ENCODE measurements at regions not wholly inside any gene's neighbourhood (a gene's known extent, or its start where the extent isn't known, plus 50 kb on each side); places are given as distances from the start of the nearest gene placed in this dataset.

DNA sequence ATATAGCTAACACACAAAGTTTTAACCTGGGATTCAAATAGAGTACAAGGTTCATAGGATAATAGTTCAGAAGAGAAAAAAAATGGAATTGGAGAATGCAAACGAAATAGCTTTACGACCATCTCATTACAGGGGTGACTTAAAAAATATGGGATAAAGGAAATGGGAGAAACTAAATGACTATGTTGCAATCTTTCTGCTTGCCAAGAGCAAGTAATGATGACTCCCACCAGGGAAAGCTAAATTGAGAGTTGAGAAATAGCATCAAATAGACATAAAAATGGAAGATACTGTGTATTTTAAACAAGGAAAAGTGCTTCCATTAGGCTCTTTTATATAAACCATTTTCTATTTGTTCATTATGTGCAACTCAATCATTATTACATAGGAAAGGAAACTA is 155.7 kb upstream of the ATXN7L3B start:
- H3K36me3 ChIP-seq (ENCODE audit: insufficient read depth in 1 of 2, low read depth in 1 of 2), result no peaks in the 10 kb centered on the region
- intact Hi-C loops (cut with DNase I), result no loop called here
- H3K4me3 ChIP-seq, result no peak overlapping the region
- 62 to 66% (median 63%) methylated on average over 2 of the region's 2 CpGs for WGBS, 3 donors
- no peak for ATAC-seq
- DNase-seq, result no peak
- H3K27ac ChIP-seq, result no peak overlapping the region
- TF ChIP-seq, protein P1, sequence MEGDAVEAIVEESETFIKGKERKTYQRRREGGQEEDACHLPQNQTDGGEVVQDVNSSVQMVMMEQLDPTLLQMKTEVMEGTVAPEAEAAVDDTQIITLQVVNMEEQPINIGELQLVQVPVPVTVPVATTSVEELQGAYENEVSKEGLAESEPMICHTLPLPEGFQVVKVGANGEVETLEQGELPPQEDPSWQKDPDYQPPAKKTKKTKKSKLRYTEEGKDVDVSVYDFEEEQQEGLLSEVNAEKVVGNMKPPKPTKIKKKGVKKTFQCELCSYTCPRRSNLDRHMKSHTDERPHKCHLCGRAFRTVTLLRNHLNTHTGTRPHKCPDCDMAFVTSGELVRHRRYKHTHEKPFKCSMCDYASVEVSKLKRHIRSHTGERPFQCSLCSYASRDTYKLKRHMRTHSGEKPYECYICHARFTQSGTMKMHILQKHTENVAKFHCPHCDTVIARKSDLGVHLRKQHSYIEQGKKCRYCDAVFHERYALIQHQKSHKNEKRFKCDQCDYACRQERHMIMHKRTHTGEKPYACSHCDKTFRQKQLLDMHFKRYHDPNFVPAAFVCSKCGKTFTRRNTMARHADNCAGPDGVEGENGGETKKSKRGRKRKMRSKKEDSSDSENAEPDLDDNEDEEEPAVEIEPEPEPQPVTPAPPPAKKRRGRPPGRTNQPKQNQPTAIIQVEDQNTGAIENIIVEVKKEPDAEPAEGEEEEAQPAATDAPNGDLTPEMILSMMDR (IDR thresholded peaks at IDR 0.05), result no peak
- no peaks in the 10 kb centered on the region for H3K9me3 ChIP-seq
- H3K4me1 ChIP-seq, result no peaks in the 10 kb centered on the region
- H3K27me3 ChIP-seq (ENCODE audit: insufficient read depth in 3 of 3, low read length in 2 of 3), result no peaks in the 10 kb centered on the region

DNA sequence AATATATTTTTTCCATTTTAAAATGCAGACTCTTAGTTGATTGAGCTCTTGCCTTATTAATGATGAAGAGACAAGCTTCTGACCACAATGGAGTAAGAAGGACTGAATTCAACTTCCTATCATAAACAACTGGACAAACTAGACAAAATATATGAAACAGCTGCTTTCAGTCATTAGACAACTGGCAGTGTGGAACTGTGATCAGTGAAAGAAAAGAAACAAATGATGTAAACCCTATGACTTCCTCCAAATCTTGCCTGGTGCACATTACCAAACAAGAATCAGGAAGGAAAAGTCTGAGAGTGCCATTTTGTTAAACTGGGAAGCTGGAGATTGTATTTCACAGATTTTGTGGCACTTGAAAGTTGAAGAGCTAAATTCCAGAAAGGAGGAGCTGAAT is 154.7 kb upstream of the ATXN7L3B start:
- H3K27ac ChIP-seq, result no peak overlapping the region
- DNase-seq (no peak), ATAC-seq (no peak)
- no peaks in the 10 kb centered on the region for H3K9me3 ChIP-seq
- intact Hi-C loops (cut with DNase I), result no loop called here
- H3K4me3 ChIP-seq, result no peak overlapping the region
- no peaks in the 10 kb centered on the region for H3K27me3 ChIP-seq (ENCODE audit: insufficient read depth in 3 of 3, low read length in 2 of 3)
- TF ChIP-seq, protein P1 (IDR thresholded peaks at IDR 0.05), result no peak
- H3K4me1 ChIP-seq, result no peaks in the 10 kb centered on the region
- no peaks in the 10 kb centered on the region for H3K36me3 ChIP-seq (ENCODE audit: insufficient read depth in 1 of 2, low read depth in 1 of 2)

DNA sequence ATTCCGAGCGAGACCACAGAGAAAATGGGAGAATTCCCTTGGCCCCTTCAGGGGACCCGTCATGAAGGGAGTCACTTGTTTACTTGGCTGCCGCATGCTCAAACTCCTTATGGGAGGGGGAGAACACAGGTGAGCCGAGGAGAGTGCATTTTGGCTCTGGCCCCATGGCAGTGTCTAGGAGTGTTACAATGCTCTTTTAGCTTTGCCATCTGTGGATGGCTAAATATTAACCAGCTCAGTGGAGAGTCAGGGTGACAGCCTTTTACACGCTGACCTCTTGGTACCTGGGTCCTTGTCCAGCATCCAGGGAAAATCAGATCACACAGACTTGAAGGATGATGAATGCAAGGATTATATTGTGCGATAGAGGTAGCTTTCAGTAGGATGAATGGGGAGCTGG is 146.4 kb upstream of the ATXN7L3B start:
- Histone ChIP-seq H3K4me1 (no peaks in the 10 kb centered on the region), H3K4me3 (no peak overlapping the region), H3K27ac (no peak overlapping the region), H3K9me3 (no peaks in the 10 kb centered on the region), H3K36me3 (ENCODE audit: insufficient read depth in 1 of 2, low read depth in 1 of 2) (no peaks in the 10 kb centered on the region), H3K27me3 (ENCODE audit: insufficient read depth in 3 of 3, low read length in 2 of 3) (no peaks in the 10 kb centered on the region)
- intact Hi-C loops (cut with DNase I), result no loop called here
- no peak for DNase-seq
- ATAC-seq, result no peak
- WGBS, 3 donors, result 85 to 91% (median 90%) methylated on average over 7 of the region's 7 CpGs
- TF ChIP-seq, protein P1 (IDR thresholded peaks at IDR 0.05), result no peak

DNA sequence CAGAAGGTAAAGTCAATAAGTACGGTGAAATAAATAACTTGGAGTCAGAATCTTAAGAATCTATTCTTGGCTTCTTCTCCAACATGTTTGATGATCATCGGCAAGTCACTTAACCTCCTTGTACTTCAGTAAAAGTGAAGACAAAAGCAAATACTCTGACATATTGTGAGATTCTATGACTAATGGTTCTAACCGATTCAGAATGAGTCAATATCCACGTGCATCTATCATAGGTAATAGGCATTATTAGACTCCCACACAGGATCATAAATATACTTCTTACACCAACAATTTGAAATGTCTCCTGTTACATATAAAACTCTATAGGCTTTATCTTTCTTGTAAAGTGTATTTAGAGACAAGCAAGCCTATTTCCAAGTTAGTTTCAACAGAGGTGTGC is 144.4 kb upstream of the ATXN7L3B start:
- H3K27me3 ChIP-seq (ENCODE audit: insufficient read depth in 3 of 3, low read length in 2 of 3), result no peaks in the 10 kb centered on the region
- H3K4me1 ChIP-seq, result no peaks in the 10 kb centered on the region
- TF ChIP-seq, protein P1 (IDR thresholded peaks at IDR 0.05), result no peak
- no peak overlapping the region for H3K27ac ChIP-seq
- ATAC-seq (no peak), DNase-seq (no peak)
- WGBS, 3 donors, result 72 to 78% (median 74%) methylated on average over 4 of the region's 4 CpGs
- no peaks in the 10 kb centered on the region for H3K36me3 ChIP-seq (ENCODE audit: insufficient read depth in 1 of 2, low read depth in 1 of 2)
- no peaks in the 10 kb centered on the region for H3K9me3 ChIP-seq
- intact Hi-C loops (cut with DNase I), result no loop called here
- no peak overlapping the region for H3K4me3 ChIP-seq

DNA sequence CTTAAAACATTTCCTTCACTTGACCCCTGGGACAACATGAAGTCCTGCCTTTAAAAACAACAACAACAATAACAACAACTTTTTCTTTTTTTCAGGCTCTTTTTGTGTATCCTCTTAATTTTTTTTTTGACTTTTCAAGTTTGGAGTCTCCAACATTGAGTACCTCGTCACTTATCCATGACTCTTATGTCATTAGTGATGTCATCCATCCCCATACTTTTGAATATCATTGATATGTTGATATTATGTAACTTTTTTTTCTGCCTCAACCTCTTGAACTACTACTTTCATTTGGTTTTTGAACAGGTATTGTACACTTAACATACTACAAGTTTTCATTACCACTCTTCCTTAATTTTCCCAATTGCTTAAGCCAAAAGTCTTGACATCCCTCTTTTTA is 143.0 kb upstream of the ATXN7L3B start:
- Histone ChIP-seq H3K27ac (no peak overlapping the region), H3K4me1 (no peaks in the 10 kb centered on the region), H3K27me3 (ENCODE audit: insufficient read depth in 3 of 3, low read length in 2 of 3) (no peaks in the 10 kb centered on the region), H3K9me3 (no peaks in the 10 kb centered on the region), H3K4me3 (no peak overlapping the region), H3K36me3 (ENCODE audit: insufficient read depth in 1 of 2, low read depth in 1 of 2) (no peaks in the 10 kb centered on the region)
- intact Hi-C loops (cut with DNase I), result no loop called here
- ATAC-seq (no peak), DNase-seq (no peak)
- WGBS, 3 donors, result 71 to 84% (median 78%) methylated on average over 1 of the region's 1 CpG
- TF ChIP-seq, protein P1 (IDR thresholded peaks at IDR 0.05), result no peak

Data from psoas muscle (tissue), 7 donors.